ENCODE measurements at regions not wholly inside any gene's neighbourhood (a gene's known extent, or its start where the extent isn't known, plus 50 kb on each side); places are given as distances from the start of the nearest gene placed in this dataset.
"Not testable (repeated sequence)": the region's sequence is repeated elsewhere in the genome, so short reads cannot be mapped to it uniquely, and the experiment has no call there.

GRCh38 chr2:180829261-180829660 lies 151.1 kb upstream of the UBE2E3 start:
- no peak for DNase-seq

GRCh38 chr2:180828756-180829155 lies 151.6 kb upstream of the UBE2E3 start:
- no peak for DNase-seq

- no peak for DNase-seq
Observed at GRCh38 chr2:180823546-180824141, 156.8 kb upstream of the UBE2E3 start.

GRCh38 chr2:180819106-180819505 lies 161.3 kb upstream of the UBE2E3 start:
- DNase-seq: no peak

- DNase-seq: not testable (repeated sequence)
Observed at GRCh38 chr2:180818700-180819099, 161.7 kb upstream of the UBE2E3 start.

- DNase-seq: no peak
Observed at GRCh38 chr2:180799141-180799540, 181.3 kb upstream of the UBE2E3 start.

GRCh38 chr2:180790891-180791290 lies 189.5 kb upstream of the UBE2E3 start:
- no peak for DNase-seq

GRCh38 chr2:180787330-180787729 lies 193.1 kb upstream of the UBE2E3 start:
- no peak for DNase-seq

- DNase-seq: no peak
Observed at GRCh38 chr2:180781276-180781675, 199.1 kb upstream of the UBE2E3 start.

GRCh38 chr2:180778291-180778690 lies 202.1 kb upstream of the UBE2E3 start:
- no peak for DNase-seq

- DNase-seq: no peak
Observed at GRCh38 chr2:180776921-180777320, 203.5 kb upstream of the UBE2E3 start.

- DNase-seq: no peak
Observed at GRCh38 chr2:180775711-180776110, 204.7 kb upstream of the UBE2E3 start.

GRCh38 chr2:180765316-180765715 lies 215.1 kb upstream of the UBE2E3 start:
- not testable (repeated sequence) for DNase-seq

GRCh38 chr2:180763263-180763989 lies 217.0 kb upstream of the UBE2E3 start:
- peak; percentile 26 for DNase-seq

- no peak for DNase-seq
Observed at GRCh38 chr2:180761224-180761623, 219.2 kb upstream of the UBE2E3 start.

GRCh38 chr2:180759631-180760030 lies 220.8 kb upstream of the UBE2E3 start:
- no peak for DNase-seq

GRCh38 chr2:180753809-180754761 lies 226.3 kb upstream of the UBE2E3 start:
- no peak for DNase-seq

- DNase-seq: no peak
Observed at GRCh38 chr2:180751306-180751920, 229.0 kb upstream of the UBE2E3 start.

- DNase-seq: no peak
Observed at GRCh38 chr2:180747728-180748127, 232.7 kb upstream of the UBE2E3 start.

GRCh38 chr2:180743401-180743800 lies 237.0 kb upstream of the UBE2E3 start:
- DNase-seq: no peak

- DNase-seq: no peak
Observed at GRCh38 chr2:180742801-180743200, 237.6 kb upstream of the UBE2E3 start.

- DNase-seq: no peak
Observed at GRCh38 chr2:180739070-180739469, 241.3 kb upstream of the UBE2E3 start.

- no peak for DNase-seq
Observed at GRCh38 chr2:180735799-180736198, 244.6 kb upstream of the UBE2E3 start.
